Keratinocyte (primary cell): ENCODE measurements at regions not wholly inside any gene's neighbourhood (a gene's known extent, or its start where the extent isn't known, plus 50 kb on each side); places are given as distances from the start of the nearest gene placed in this dataset.
"Not testable (repeated sequence)": the region's sequence is repeated elsewhere in the genome, so short reads cannot be mapped to it uniquely, and the experiment has no call there.

Experiments used
- DNase-seq: peaks from one replicate; pipeline ENCODE4 v3.0.0-alpha.2; 2011; ENCODE audit warnings: low read depth, missing footprints, low spot score
- FAIRE-seq: peaks from 2 replicates; lab custom pipeline; 2011; peaks lifted over from hg19 to GRCh38; lab: Jason Lieb, UNC
- H2AFZ ChIP-seq: 2 replicates; pipeline ENCODE4 v1.6.0; 2012; ENCODE audit warnings: low read length, control low read depth, inconsistent platforms; ENCODE audit not compliant: control insufficient read depth
- H3K27ac ChIP-seq: 2 replicates; pipeline ENCODE4 v1.5.1; 2011; ENCODE audit warnings: low read length; ENCODE audit not compliant: control insufficient read depth, insufficient read depth
- H3K27me3 ChIP-seq: 3 replicates; pipeline ENCODE4 v1.6.0; 2011; ENCODE audit warnings: low read length; ENCODE audit not compliant: control insufficient read depth, insufficient read depth; ENCODE audit errors: extremely low read depth
- H3K36me3 ChIP-seq, 2 experiments: 2 replicates in 1 of 2; 3 replicates in 1 of 2; pipeline ENCODE4 v1.5.1; 2011; ENCODE audit warnings: low read length in 2 of 2, mild to moderate bottlenecking in 1 of 2; ENCODE audit not compliant: control insufficient read depth in 2 of 2, insufficient read depth in 2 of 2; ENCODE audit errors: extremely low read depth in 1 of 2
- H3K4me1 ChIP-seq: 3 replicates; pipeline ENCODE4 v1.5.1; 2011; ENCODE audit warnings: low read length; ENCODE audit not compliant: control insufficient read depth, insufficient read depth; ENCODE audit errors: extremely low read depth
- H3K4me2 ChIP-seq: 3 replicates; pipeline ENCODE4 v1.6.0; 2011; ENCODE audit warnings: low read depth, low read length; ENCODE audit not compliant: control insufficient read depth, insufficient read depth; ENCODE audit errors: extremely low read depth
- H3K4me3 ChIP-seq, 3 experiments: fragments of 200-600 bp in 1 of 3; sonication (generic) in 1 of 3; 2 replicates in 2 of 3; 3 replicates in 1 of 3; pipeline ENCODE4 v1.5.1; 2011 to 2016; ENCODE audit warnings: low read length in 3 of 3, mild to moderate bottlenecking in 3 of 3, control low read depth in 2 of 3, inconsistent platforms in 1 of 3, low read depth in 1 of 3, mixed read lengths in 1 of 3, mixed run types in 1 of 3, moderate library complexity in 1 of 3; ENCODE audit not compliant: control insufficient read depth in 2 of 3, insufficient read depth in 2 of 3; ENCODE audit errors: extremely low read depth in 1 of 3
- H3K79me2 ChIP-seq: 2 replicates; pipeline ENCODE4 v1.6.0; 2012; ENCODE audit warnings: low read length; ENCODE audit not compliant: control insufficient read depth, insufficient read depth
- H3K9ac ChIP-seq: 3 replicates; pipeline ENCODE4 v1.6.0; 2011; ENCODE audit warnings: low read length; ENCODE audit not compliant: control insufficient read depth, insufficient read depth; ENCODE audit errors: extremely low read depth
- H3K9me1 ChIP-seq: 3 replicates; pipeline ENCODE4 v1.6.0; 2011; ENCODE audit warnings: low read length; ENCODE audit not compliant: control insufficient read depth, insufficient read depth; ENCODE audit errors: extremely low read depth
- H3K9me3 ChIP-seq: 2 replicates; pipeline ENCODE4 v1.5.1; 2012; ENCODE audit warnings: low read depth, low read length; ENCODE audit not compliant: control insufficient read depth
- H4K20me1 ChIP-seq: 3 replicates; pipeline ENCODE4 v1.6.0; 2011; ENCODE audit warnings: low read length; ENCODE audit not compliant: control insufficient read depth, insufficient read depth; ENCODE audit errors: extremely low read depth
- dilution Hi-C: fragments of 300-500 bp; cut with MboI; formaldehyde crosslinking; loops from one replicate; pipeline ENCODE4 v1.7.0; 2020; ENCODE audit warnings: low sequenced_read_pairs; ENCODE audit not compliant: extremely low pct_ligation_motif_present

DNA sequence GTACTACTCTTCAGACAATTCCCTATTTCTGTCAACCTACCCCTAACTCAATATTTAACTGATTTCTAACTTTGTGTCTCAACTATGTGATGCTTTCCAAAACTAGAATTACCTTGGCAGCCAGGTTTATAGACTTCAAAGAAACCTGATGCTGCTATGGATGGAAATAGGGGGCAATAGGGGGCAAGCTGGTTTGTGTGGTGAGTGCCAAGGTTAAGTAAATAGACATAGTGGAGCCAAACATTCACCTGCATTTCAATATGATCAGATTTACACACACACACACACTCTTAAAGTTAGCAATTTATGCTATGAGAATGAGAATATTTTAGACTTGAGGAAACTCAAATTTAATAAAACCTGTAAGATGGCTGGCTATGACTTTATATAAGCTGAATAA lies 784.6 kb downstream of the TTLL7 start:
- H3K4me3 ChIP-seq, H3K36me3 ChIP-seq, H3K27me3 ChIP-seq, dilution Hi-C loops, H3K4me2 ChIP-seq, H3K9ac ChIP-seq, H2AFZ ChIP-seq, DNase-seq, H4K20me1 ChIP-seq, FAIRE-seq, H3K9me3 ChIP-seq, H3K79me2 ChIP-seq, H3K27ac ChIP-seq, H3K9me1 ChIP-seq, H3K4me1 ChIP-seq: not testable (repeated sequence)

DNA sequence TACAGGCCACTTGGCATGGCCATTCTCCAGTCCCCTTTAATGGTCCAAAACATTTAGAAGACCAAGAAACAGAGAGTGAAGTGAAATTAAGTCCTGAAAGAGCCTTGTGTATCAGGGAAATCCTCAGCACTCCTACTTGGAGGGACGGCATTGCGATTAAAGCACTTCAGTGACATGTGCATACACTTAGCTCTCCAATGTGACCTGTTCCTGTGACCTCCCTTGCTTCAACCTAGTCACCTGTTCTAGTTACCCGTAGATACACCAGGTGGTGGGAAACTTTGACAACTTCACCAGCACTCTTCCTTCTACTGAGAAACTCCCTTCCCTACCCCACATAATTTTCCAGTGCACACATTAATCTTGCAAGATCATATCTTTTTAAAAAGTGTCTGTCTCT lies 785.3 kb downstream of the TTLL7 start:
- H3K27ac ChIP-seq, H3K4me1 ChIP-seq, H3K9me1 ChIP-seq, DNase-seq, H4K20me1 ChIP-seq, H3K27me3 ChIP-seq, FAIRE-seq, H3K36me3 ChIP-seq, H3K4me2 ChIP-seq, H3K79me2 ChIP-seq, H3K9me3 ChIP-seq, H2AFZ ChIP-seq, H3K9ac ChIP-seq, dilution Hi-C loops, H3K4me3 ChIP-seq: not testable (repeated sequence)

DNA sequence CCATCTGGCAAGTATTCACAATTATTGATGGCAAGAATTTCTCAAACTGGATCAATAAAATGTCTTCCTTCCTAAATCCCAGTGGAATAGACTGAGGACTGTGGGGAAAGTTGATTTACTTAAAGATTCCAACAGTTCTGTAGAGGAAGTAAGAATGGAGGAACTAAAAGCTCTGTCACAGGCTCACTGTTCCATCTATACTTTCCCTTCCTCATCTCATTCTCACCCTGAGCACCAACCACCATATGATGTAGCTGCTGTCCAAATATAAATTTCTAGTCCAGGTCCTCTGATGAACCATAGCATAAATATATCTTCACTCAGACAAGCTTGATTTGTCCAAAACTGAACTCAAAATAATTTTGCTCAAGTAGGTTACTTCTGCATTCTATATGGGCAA lies 786.9 kb downstream of the TTLL7 start:
- H4K20me1 ChIP-seq, H3K36me3 ChIP-seq, H3K4me1 ChIP-seq, H3K4me2 ChIP-seq, H3K79me2 ChIP-seq, H2AFZ ChIP-seq, H3K4me3 ChIP-seq, dilution Hi-C loops, H3K9me1 ChIP-seq, H3K9ac ChIP-seq, DNase-seq, H3K27me3 ChIP-seq, H3K27ac ChIP-seq, H3K9me3 ChIP-seq: not testable (repeated sequence)
- FAIRE-seq: peak; percentile 62

DNA sequence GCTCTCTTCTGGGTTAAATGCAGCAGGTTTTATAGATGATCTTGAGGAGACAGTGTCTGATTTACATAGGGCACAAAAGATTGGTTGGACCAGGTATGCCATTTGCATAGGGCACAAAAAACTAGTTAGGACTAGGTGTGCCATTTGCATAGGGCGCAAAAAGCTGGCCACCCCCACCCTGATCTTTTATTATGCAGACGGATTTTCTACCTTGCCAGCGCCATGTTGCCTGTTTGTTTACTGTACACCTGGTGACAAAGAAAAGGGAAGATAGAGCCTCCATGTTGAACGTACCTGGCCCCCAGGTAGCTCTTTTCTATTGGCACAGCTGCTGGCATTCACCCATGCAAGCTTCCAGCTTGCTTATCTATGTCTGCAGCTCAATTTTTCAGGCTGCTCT lies 790.4 kb downstream of the TTLL7 start:
- H3K27ac ChIP-seq, H3K36me3 ChIP-seq, H3K9me1 ChIP-seq, H4K20me1 ChIP-seq, H3K9me3 ChIP-seq, dilution Hi-C loops, H3K4me1 ChIP-seq, DNase-seq, H2AFZ ChIP-seq, H3K4me3 ChIP-seq, H3K79me2 ChIP-seq, H3K9ac ChIP-seq, H3K27me3 ChIP-seq, H3K4me2 ChIP-seq, FAIRE-seq: not testable (repeated sequence)

DNA sequence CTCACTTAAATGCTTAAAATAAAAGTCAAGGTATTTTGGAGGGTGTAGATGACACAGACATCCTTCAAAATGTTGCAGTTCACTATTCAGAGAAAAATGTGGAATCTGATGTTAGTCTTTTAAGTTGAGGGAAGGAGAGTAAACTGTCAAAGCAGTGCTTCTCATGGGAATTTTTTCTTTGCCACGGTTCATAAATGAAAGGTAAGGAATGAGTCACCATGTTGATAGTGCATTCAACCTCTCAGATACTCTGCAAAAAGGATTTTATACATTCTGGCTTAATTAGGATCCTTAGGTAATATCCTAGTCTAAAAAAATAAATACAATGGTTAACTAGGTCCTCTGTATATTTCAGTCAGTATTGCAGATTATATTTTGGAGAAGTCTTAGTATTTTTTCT lies 804.3 kb downstream of the TTLL7 start:
- H3K27ac ChIP-seq, H3K4me1 ChIP-seq, dilution Hi-C loops, H3K9me3 ChIP-seq, H3K9ac ChIP-seq, H3K4me2 ChIP-seq, H3K9me1 ChIP-seq, DNase-seq, H4K20me1 ChIP-seq, H3K36me3 ChIP-seq, H3K27me3 ChIP-seq, H2AFZ ChIP-seq, H3K4me3 ChIP-seq, H3K79me2 ChIP-seq: not testable (repeated sequence)
- FAIRE-seq: peak; percentile 59
